22Rv1 (cell line): ENCODE measurements at regions not wholly inside any gene's neighbourhood (a gene's known extent, or its start where the extent isn't known, plus 50 kb on each side); places are given as distances from the start of the nearest gene placed in this dataset.

Source experiments
- H3K27ac ChIP-seq: fragments of 450-650 bp; 2 replicates; pipeline ENCODE4 v1.5.1; 2017
- ZFX ChIP-seq: fragments of 450-650 bp; IDR thresholded peaks from 2 replicates; pipeline ENCODE4 v1.6.1; 2017; ENCODE audit warnings: antibody characterized with exemption, borderline replicate concordance
- TF ChIP-seq, protein P1 (sequence below): fragments of 450-650 bp; IDR thresholded peaks from 2 replicates; pipeline ENCODE4 v1.5.1; 2017; ENCODE audit warnings: mild to moderate bottlenecking

DNA sequence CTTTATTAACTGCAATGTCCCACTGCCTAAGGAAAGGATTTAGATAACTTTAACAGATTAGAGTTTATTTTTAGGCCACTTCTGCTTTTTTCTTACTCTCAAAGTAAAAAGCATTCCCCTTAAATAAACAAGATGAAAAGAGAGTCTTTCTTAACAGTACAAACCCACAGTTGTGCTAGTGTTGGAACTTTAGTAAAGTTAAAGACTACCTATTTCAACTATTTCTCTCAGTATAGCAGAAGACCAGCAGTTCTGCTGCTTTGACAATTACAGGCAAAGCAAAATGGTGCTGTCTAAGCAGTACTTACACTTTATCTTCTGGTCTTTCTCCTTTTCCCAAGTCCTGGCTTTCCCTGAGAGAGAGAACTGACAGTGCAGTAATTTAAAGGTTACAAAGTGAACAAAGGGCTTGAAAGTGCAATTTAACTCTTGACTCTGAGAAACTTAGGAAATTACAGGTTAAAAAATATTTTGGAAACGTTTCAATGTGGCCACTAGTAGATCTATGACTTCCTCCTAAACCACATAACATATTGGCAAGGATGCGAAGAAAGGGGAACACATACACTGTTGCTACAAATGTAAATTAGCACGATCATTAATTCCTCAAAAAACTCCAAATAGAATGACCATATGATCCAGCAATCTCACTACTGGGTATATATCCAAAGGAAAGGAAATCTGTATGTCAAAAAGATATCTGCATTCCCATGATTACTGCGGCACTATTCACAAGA lies 135.4 kb upstream of the POGK start:
- no peak overlapping the region for H3K27ac ChIP-seq
- TF ChIP-seq ZFX: no peak
- TF ChIP-seq, protein P1, sequence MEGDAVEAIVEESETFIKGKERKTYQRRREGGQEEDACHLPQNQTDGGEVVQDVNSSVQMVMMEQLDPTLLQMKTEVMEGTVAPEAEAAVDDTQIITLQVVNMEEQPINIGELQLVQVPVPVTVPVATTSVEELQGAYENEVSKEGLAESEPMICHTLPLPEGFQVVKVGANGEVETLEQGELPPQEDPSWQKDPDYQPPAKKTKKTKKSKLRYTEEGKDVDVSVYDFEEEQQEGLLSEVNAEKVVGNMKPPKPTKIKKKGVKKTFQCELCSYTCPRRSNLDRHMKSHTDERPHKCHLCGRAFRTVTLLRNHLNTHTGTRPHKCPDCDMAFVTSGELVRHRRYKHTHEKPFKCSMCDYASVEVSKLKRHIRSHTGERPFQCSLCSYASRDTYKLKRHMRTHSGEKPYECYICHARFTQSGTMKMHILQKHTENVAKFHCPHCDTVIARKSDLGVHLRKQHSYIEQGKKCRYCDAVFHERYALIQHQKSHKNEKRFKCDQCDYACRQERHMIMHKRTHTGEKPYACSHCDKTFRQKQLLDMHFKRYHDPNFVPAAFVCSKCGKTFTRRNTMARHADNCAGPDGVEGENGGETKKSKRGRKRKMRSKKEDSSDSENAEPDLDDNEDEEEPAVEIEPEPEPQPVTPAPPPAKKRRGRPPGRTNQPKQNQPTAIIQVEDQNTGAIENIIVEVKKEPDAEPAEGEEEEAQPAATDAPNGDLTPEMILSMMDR: no peak

DNA sequence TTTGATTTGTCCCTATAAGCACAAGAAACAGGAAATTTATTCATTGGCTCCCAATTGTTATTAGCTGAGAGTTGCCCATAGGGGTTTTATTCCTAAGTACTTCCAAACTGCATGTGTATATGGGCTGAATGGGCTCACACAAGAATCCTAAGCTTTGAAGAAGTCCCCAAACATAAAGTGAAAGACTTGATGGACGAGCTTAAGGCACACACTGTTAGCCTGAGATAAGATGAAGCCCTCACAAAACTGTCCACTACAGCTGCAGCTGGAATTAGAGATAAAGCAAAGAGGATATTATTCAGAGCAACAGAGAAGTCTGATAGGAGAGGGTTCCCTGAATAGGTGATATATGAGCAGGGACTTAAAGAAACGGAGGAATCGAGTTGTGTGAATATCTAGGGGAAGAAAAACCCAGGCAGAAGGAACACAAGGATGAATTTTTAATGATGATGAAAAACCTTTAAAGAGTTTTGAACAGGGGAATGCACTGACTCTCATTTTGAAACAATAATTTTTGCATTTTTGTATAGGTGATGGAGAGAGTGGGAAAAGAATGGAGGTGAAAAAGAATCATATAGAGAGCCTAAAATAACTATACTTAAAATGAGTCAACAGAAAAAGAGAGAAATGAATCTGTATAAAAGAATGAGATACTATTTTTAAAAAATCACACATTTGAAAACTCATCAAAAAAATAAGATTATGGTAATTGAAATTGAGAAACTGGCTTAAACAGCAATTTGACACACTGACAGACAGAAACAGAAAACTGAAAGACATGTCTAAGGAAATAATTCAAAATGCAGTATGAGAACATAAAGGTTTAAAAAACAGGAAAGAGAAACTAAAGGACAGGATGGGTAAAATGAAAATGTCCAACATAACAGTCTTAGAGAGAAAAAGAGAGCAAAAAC lies 133.6 kb upstream of the POGK start:
- TF ChIP-seq, protein P1: no peak
- 0 out of 2 replicates have a peak, but pooled peaks have one; percentile 9 for TF ChIP-seq ZFX
- no peak overlapping the region for H3K27ac ChIP-seq

DNA sequence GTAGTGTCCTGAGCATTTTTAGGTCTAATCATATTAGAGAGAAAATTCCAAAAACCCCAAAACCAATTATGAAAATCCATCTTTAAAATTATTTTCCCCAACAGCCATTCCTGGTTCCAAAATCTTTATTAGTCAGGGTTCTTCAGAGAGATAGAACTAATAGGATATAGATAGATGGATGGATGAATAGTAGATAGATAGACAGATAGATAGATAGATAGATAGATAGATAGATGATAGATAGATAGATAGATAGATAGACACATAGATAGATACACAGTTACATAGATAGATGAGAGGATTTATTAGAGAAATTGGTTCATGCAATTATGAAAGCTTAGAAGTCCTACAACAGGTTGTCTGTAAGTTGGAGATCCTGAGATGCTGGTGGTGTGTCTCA lies 122.7 kb upstream of the POGK start:
- H3K27ac ChIP-seq: no peak overlapping the region
- TF ChIP-seq ZFX: no peak
- TF ChIP-seq, protein P1: no peak

DNA sequence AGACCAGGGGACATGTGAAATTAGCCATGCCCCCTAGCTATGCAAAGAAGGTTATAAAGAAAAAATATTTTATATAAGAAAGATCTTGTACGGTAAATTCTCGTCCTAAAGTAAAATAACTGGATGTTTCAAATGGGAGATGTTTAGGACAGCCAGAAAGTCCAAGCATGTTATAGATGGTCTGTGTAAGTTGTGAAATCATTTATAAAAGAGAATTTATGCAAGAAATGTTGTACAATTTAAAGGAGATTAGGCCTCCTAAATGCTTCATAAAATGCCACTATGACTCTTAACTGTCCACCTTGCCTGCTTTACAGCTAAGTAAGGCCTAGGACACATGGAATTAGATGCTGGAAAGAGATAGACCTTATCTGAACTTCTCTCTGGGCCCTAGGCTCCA lies 118.1 kb upstream of the POGK start:
- H3K27ac ChIP-seq: no peak overlapping the region
- TF ChIP-seq ZFX: no peak
- TF ChIP-seq, protein P1: no peak

DNA sequence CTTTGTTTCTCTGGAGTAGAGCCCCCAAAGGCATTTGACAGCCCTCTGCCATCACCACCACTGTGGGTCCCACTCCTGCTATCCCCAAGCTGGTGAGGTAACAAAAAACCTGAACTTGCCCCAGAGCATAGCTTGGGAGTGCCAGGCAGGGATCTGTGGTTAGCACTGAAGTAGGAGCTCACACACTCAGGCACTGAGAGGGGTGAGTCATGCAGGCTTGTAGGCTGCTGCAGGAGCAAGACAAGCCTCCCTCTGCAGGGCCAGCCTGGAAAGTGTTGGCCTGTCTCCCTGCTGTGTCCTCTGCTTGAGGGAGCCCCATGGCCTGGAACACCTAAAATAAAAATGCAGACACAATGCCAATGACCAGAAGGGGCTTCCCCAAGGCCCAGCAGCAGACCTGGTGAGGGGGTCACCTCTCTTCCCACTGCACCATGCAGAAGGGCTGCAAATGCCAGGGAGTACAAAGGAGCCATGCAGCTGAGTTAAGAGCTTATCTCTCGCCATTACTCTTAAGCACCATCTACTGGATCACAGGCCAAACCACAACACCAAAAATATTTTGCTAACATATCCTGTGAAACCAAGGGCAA lies 108.9 kb upstream of the POGK start:
- H3K27ac ChIP-seq: no peak overlapping the region
- TF ChIP-seq, protein P1: peak; percentile 12; the same call in 1 of the 2 replicates
- no peak for TF ChIP-seq ZFX

DNA sequence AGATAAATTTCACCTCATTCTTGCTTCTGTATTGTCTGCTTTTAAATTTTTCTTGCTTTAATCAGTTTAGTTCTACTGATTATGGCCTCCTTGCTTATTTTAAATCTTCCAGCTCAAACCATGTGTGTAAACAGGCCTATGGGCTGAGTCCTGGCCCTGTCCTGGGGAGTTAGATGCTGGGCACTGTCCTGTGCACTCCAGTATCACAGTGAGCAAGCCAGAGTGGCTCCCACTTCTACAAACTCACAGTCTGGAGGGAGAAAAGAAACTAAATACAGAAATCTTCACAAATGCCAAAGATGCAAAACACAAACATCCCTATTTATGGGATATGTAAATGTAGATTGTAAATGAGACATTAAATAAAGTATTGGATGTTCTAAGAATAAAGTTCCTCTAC lies 101.1 kb upstream of the POGK start:
- TF ChIP-seq, protein P1: no peak
- TF ChIP-seq ZFX: no peak
- no peak overlapping the region for H3K27ac ChIP-seq

DNA sequence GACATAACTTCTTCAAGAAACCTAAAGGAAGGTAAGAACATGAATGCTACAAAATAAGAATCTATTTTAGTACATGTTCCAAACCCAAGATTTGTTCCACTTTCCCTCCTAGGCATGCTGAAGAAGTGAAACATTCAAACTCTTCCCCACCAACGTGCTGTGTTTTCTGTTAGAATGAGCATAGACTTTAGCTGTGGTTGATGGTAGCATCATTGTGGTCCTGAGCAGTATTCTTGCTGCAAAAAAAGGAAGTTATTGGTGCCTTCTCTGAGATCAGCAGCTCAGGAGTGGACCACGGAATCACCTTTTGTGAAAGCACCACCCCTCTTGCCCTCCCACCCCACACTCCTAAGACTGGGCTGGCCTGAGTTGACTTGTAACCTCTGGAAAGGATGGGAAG lies 100.4 kb upstream of the POGK start:
- no peak for TF ChIP-seq ZFX
- TF ChIP-seq, protein P1: no peak
- H3K27ac ChIP-seq: no peak overlapping the region
